HCT116 (cell line): ENCODE measurements at regions not wholly inside any gene's neighbourhood (a gene's known extent, or its start where the extent isn't known, plus 50 kb on each side); places are given as distances from the start of the nearest gene placed in this dataset.

Experiments used
- ATAC-seq: fragments of 200-7000 bp; cut with Tn5 transposase; 2 replicates; pipeline ENCODE4 v1.9.1; 2020; ENCODE audit warnings: mild to moderate bottlenecking, moderate library complexity
- BruUV-seq: library from RNA; stranded (reverse); fragments of 400-500 nt; replicated peaks from 2 replicates; lab custom pipeline; 2021; lab: Mats Ljungman, UMichigan
- CTCF ChIA-PET: fragments of 300-600 bp; sonication (Branson Sonifier 250); formaldehyde crosslinking; loops from one replicate; lab custom pipeline; 2021; ENCODE audit warnings: antibody characterized with exemption; lab: Charles Lee
- POLR2A ChIA-PET: fragments of 300-600, 350-600 bp; sonication (Branson Sonifier 250); formaldehyde crosslinking; loops from one replicate; lab custom pipeline; 2021; ENCODE audit warnings: antibody characterized with exemption; lab: Charles Lee
- RAD21 ChIA-PET, 2 experiments: fragments of 300-600 bp; sonication (Branson Sonifier 250); formaldehyde crosslinking; loops; one replicate each; lab custom pipeline; 2023; ENCODE audit warnings: low total read pairs in 2 of 2; ENCODE audit not compliant: uncharacterized antibody in 2 of 2, unreplicated experiment in 2 of 2, low non-redundant PET in 1 of 2; lab: Charles Lee
- DNase-seq: peaks from one replicate; pipeline ENCODE4 v3.0.0-alpha.2; 2010; ENCODE audit warnings: low read depth, low spot score
- H2AFZ ChIP-seq: fragments of 200-600 bp; shearing (Covaris generic), sonication (generic); 2 replicates; pipeline ENCODE4 v1.6.1; 2017; ENCODE audit warnings: low read depth, mixed run types, mixed read lengths, antibody characterized with exemption, low read length; ENCODE audit not compliant: poor library complexity, severe bottlenecking
- H3K27ac ChIP-seq: 2 replicates; pipeline ENCODE4 v1.5.1; 2012; ENCODE audit warnings: low read depth, low read length
- H3K27me3 ChIP-seq: fragments of 200-600 bp; sonication (generic); 2 replicates; pipeline ENCODE4 v1.6.1; 2016; ENCODE audit warnings: mixed run types, low read length, mixed read lengths; ENCODE audit not compliant: insufficient read depth
- H3K36me3 ChIP-seq, 2 experiments: fragments of 200-500 bp in 1 of 2; fragments of 200-600 bp in 1 of 2; sonication (Bioruptor generic) in 1 of 2; sonication (generic) in 1 of 2; 2 replicates each; pipeline versions ENCODE4 v1.5.1 to v1.6.1; 2014 to 2016; ENCODE audit warnings: low read length in 2 of 2, inconsistent platforms in 1 of 2, mixed read lengths in 1 of 2, mixed run types in 1 of 2; ENCODE audit not compliant: insufficient read depth in 2 of 2, control insufficient read depth in 1 of 2
- H3K4me1 ChIP-seq, 2 experiments: fragments of 200-600 bp in 1 of 2; sonication (generic) in 1 of 2; 2 replicates each; pipeline versions ENCODE4 v1.5.1 to v1.6.1; 2012 to 2017; ENCODE audit warnings: low read length in 2 of 2, inconsistent platforms in 1 of 2, mild to moderate bottlenecking in 1 of 2, mixed read lengths in 1 of 2, mixed run types in 1 of 2, moderate library complexity in 1 of 2; ENCODE audit not compliant: insufficient read depth in 2 of 2, control insufficient read depth in 1 of 2
- H3K4me2 ChIP-seq: fragments of 200-600 bp; sonication (generic); 2 replicates; pipeline ENCODE4 v1.6.1; 2017; ENCODE audit warnings: mixed run types, low read length, mixed read lengths
- H3K4me3 ChIP-seq, 2 experiments: fragments of 200-600 bp in 1 of 2; sonication (generic) in 1 of 2; replicated peaks in 1 of 2; 2 replicates each; pipeline ENCODE4 v1.5.1; 2011 to 2016; ENCODE audit warnings: low read length in 2 of 2, control low read depth in 1 of 2, low read depth in 1 of 2, mild to moderate bottlenecking in 1 of 2, mixed read lengths in 1 of 2, mixed run types in 1 of 2
- H3K79me2 ChIP-seq: fragments of 200-600 bp; sonication (generic); 2 replicates; pipeline ENCODE4 v1.6.1; 2017; ENCODE audit warnings: mild to moderate bottlenecking, mixed run types, low read length, moderate library complexity, mixed read lengths; ENCODE audit not compliant: insufficient read depth
- H3K9ac ChIP-seq: fragments of 200-600 bp; sonication (generic); 2 replicates; pipeline ENCODE4 v1.6.1; 2016; ENCODE audit warnings: low read length, mixed read lengths
- H3K9me2 ChIP-seq: fragments of 200-600 bp; sonication (generic), shearing (Covaris generic); 2 replicates; pipeline ENCODE4 v1.6.1; 2017; ENCODE audit warnings: mixed run types, mild to moderate bottlenecking, moderate library complexity; ENCODE audit not compliant: insufficient read depth
- H3K9me3 ChIP-seq, 2 experiments: fragments of 200-500 bp in 1 of 2; fragments of 200-600 bp in 1 of 2; sonication (Bioruptor generic) in 1 of 2; sonication (generic) in 1 of 2; 2 replicates each; pipeline ENCODE4 v1.6.1; 2014 to 2017; ENCODE audit warnings: low read length in 2 of 2, mixed read lengths in 2 of 2, inconsistent platforms in 1 of 2, low read depth in 1 of 2, mild to moderate bottlenecking in 1 of 2, mixed run types in 1 of 2, moderate library complexity in 1 of 2; ENCODE audit not compliant: control insufficient read depth in 1 of 2, insufficient read depth in 1 of 2
- H4K20me1 ChIP-seq: fragments of 200-600 bp; sonication (generic), shearing (Covaris generic); 2 replicates; pipeline ENCODE4 v1.6.1; 2017; ENCODE audit warnings: mixed run types, mild to moderate bottlenecking, moderate library complexity; ENCODE audit not compliant: insufficient read depth
- ATF3 ChIP-seq: IDR thresholded peaks from 2 replicates; pipeline ENCODE4 v1.6.1; 2012
- EGR1 ChIP-seq: IDR thresholded peaks from 2 replicates; pipeline ENCODE4 v1.6.1; 2012; ENCODE audit warnings: low read depth
- ELF1 ChIP-seq: IDR thresholded peaks from 2 replicates; pipeline ENCODE4 v1.6.1; 2012; ENCODE audit warnings: low read depth, borderline replicate concordance
- EZH2 ChIP-seq: fragments of 200-600 bp; sonication (generic); IDR thresholded peaks from 2 replicates; pipeline ENCODE4 v1.6.1; 2017; ENCODE audit warnings: antibody characterized with exemption, mixed run types
- EZH2phosphoT487 ChIP-seq: fragments of 200-600 bp; IDR thresholded peaks from 2 replicates; pipeline ENCODE4 v1.6.1; 2018; ENCODE audit warnings: antibody characterized with exemption, borderline replicate concordance
- FOSL1 ChIP-seq: IDR thresholded peaks from 2 replicates; pipeline ENCODE4 v1.6.1; 2012; ENCODE audit warnings: low read depth
- JUND ChIP-seq: IDR thresholded peaks from 2 replicates; pipeline ENCODE4 v1.6.1; 2012
- POLR2AphosphoS5 ChIP-seq: IDR thresholded peaks from 2 replicates; pipeline ENCODE4 v1.6.1; 2011; ENCODE audit warnings: mild to moderate bottlenecking, low read depth, low read length, moderate library complexity
- RAD21 ChIP-seq: IDR thresholded peaks from 2 replicates; pipeline ENCODE4 v1.6.1; 2012; ENCODE audit warnings: low read depth, mild to moderate bottlenecking
- REST ChIP-seq: IDR thresholded peaks from 2 replicates; pipeline ENCODE4 v1.6.1; 2012; ENCODE audit warnings: low read depth
- SIN3A ChIP-seq: IDR thresholded peaks from 2 replicates; pipeline ENCODE4 v1.6.1; 2012; ENCODE audit warnings: low read depth
- TCF7L2 ChIP-seq: IDR thresholded peaks from 2 replicates; pipeline ENCODE4 v1.7.0; 2011; ENCODE audit warnings: borderline replicate concordance, inconsistent platforms; ENCODE audit not compliant: insufficient read depth, insufficient read length; ENCODE audit errors: extremely low read depth
- YY1 ChIP-seq: IDR thresholded peaks from 2 replicates; pipeline ENCODE4 v1.6.1; 2011; ENCODE audit warnings: low read length, low read depth, moderate library complexity, mild to moderate bottlenecking; ENCODE audit not compliant: insufficient replicate concordance; ENCODE audit errors: extremely low read depth
- ZBTB33 ChIP-seq: IDR thresholded peaks from 2 replicates; pipeline ENCODE4 v1.6.1; 2011; ENCODE audit warnings: mild to moderate bottlenecking, low read length, moderate library complexity; ENCODE audit not compliant: insufficient replicate concordance; ENCODE audit errors: extremely low read depth
- ZFX ChIP-seq: fragments of 450-650 bp; IDR thresholded peaks from 2 replicates; pipeline ENCODE4 v1.6.1; 2017
- ZNF274 ChIP-seq: fragments of 200-500 bp; sonication (Bioruptor generic); IDR thresholded peaks from 2 replicates; pipeline ENCODE4 v1.6.1; 2014; ENCODE audit warnings: mild to moderate bottlenecking, low read depth, low read length, inconsistent platforms
- intact Hi-C: fragments of 100-400 bp; cut with micrococcal nuclease; formaldehyde crosslinking; loops from 2 replicates; pipeline ENCODE4 v1.10.0; 2022

- RAD21 ChIA-PET = no interaction called here
- intact Hi-C loops = no loop called here
- POLR2A ChIA-PET = no interaction called here
- Histone ChIP-seq H4K20me1 (no peaks in the 10 kb centered on the region), H3K9ac (no peak overlapping the region), H3K4me1 (no peaks in the 10 kb centered on the region), H3K27ac (no peak overlapping the region), H3K9me3 (no peaks in the 10 kb centered on the region), H3K4me3 (no peak overlapping the region), H3K27me3 (peaks cover 8% of the 10 kb centered on the region)
- CTCF ChIA-PET = no interaction called here
- no peak for DNase-seq
- TF ChIP-seq ELF1 (no peak), TCF7L2 (no peak), ZNF274 (no peak), EZH2phosphoT487 (no peak), JUND (no peak), ATF3 (no peak), ZBTB33 (no peak), ZFX (no peak), EGR1 (no peak), SIN3A (no peak), EZH2 (no peak), YY1 (no peak), POLR2AphosphoS5 (no peak), FOSL1 (no peak), REST (no peak), RAD21 (no peak)
- TF ChIP-seq, all 23 proteins: peak for 0
- Histone ChIP-seq H2AFZ (no peak overlapping the region), H3K79me2 (no peaks in the 10 kb centered on the region), H3K9me2 (no peaks in the 10 kb centered on the region), H3K36me3 (no peaks in the 10 kb centered on the region), H3K4me2 (no peak overlapping the region)
- BruUV-seq = no TSS peak
- no peak for ATAC-seq
These were observed 117.7 kb upstream of the FRMD4A start for GRCh38 chr10:14448197-14448990.
